Left forelimb (tissue), 1 donor: ENCODE measurements at regions not wholly inside any gene's neighbourhood (a gene's known extent, or its start where the extent isn't known, plus 50 kb on each side); places are given as distances from the start of the nearest gene placed in this dataset.

Experiments
- DNase-seq: peaks from one replicate; pipeline ENCODE4 v3.0.0-alpha.2; 2018; ENCODE audit warnings: low spot score

DNA sequence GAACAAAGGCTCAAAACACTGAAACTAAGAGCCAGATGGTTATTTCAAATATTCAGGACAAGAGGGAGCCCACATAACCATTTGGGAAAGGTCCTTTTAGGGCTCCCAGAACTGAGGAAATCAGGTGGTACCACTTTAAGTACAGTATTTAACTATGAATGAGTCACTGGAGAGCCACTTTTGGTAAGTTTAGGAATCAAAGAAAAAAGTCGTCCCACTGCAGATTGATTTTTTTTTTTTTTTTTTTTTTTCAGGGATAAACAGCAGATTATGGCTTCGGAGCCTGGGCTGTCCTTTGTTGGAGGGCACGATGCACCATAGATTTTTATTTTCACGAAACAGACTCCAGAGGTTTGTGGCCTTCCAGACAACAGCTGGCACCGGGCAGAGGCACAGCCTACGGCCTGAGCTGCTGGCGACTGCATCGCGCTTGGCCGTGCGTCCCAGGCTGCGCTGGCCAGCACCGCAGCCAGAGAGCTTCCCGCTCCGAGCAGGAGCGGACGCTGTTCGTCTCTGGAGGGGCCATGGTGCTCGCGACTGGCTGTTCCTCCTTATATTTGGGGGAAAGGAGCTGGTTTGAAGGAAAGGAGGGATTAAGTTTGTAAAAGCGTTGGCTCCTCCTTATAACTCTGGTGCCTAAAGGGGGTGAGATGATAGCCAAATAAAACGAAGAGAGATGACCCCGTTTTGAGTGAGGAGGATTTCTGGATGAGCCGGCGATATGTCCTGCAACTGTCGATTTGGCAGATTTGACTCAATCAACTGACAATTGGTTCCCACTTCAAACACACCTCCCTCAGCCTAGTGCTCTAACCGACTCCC is 152.9 kb upstream of the GOLIM4 start:
- no peak for DNase-seq

GRCh38 chr3:168241156-168241555 is 145.4 kb upstream of the GOLIM4 start:
- no peak for DNase-seq

- DNase-seq: no peak
Measured at GRCh38 chr3:168239287-168239686, 143.6 kb upstream of the GOLIM4 start.

GRCh38 chr3:168233001-168233400 is 137.3 kb upstream of the GOLIM4 start:
- DNase-seq: no peak

GRCh38 chr3:168223085-168223484 is 127.4 kb upstream of the GOLIM4 start:
- no peak for DNase-seq

GRCh38 chr3:168220556-168220955 is 124.8 kb upstream of the GOLIM4 start:
- no peak for DNase-seq

GRCh38 chr3:168219530-168219929 is 123.8 kb upstream of the GOLIM4 start:
- no peak for DNase-seq

GRCh38 chr3:168218600-168218999 is 122.9 kb upstream of the GOLIM4 start:
- DNase-seq: no peak

- no peak for DNase-seq
Measured at GRCh38 chr3:168216851-168217250, 121.1 kb upstream of the GOLIM4 start.

GRCh38 chr3:168213920-168214319 is 118.2 kb upstream of the GOLIM4 start:
- no peak for DNase-seq

GRCh38 chr3:168212664-168213285 is 117.1 kb upstream of the GOLIM4 start:
- DNase-seq: no peak

- no peak for DNase-seq
Measured at GRCh38 chr3:168205451-168205850, 109.7 kb upstream of the GOLIM4 start.

- no peak for DNase-seq
Measured at GRCh38 chr3:168197162-168197561, 101.4 kb upstream of the GOLIM4 start.

DNA sequence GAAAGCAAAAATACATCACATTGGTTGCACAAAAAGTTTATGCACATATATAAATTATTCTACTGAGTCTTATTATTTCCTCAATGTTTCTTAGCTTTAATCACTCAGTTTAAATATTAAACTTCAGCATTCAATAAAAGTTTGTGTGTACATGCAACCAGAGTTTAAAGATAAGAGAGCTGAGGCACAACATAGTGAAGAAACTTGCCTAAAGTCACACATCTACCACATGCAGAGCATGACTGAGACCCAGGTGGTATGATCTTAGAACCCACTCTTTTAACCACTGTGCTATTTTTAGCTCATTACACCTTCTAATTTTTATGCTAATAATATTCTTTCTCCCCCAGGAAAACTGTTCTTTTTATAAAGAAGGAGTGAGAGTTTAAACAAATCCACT is 96.1 kb upstream of the GOLIM4 start:
- no peak for DNase-seq

DNA sequence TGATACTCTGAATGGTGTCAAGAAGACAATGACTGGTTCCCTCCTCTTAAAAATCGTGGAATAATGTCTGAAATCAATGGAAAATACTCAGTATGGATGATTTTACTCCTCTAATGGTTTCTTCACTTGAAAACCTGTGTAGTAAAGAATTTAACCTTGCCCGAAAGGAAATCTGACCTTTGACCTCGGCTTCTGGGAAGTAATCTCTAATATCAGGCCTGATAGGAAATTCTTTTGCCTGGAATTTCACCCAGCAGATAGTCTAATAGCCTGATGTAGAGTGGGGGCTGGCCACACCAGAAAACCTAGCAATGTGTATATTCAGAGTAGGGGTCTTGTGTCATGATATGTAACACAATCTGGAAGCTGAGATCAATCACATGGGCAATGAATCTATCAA is 91.5 kb upstream of the GOLIM4 start:
- DNase-seq: no peak

- DNase-seq: no peak
Measured at GRCh38 chr3:168186293-168186983, 90.7 kb upstream of the GOLIM4 start.

GRCh38 chr3:168183774-168184173 is 88.0 kb upstream of the GOLIM4 start:
- DNase-seq: no peak

DNA sequence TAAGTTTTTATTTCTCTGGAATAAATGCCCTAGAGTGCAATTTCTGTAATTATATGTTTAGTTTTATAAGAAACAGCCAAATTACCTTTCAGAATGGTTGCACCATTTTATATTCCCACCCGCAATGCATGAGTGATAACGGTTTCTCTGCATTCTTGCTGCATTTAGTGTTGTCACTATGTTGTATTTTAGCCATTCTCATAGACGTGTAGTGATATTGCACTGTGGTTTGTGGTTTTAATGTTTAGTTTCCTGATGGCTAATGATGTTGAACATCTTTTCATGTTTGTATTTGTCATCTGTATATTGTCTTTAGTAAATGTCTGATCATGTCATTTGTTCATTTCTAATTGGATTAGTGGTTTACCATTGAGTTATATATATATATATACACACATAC is 73.0 kb upstream of the GOLIM4 start:
- DNase-seq: no peak

GRCh38 chr3:168165390-168166269 is 69.9 kb upstream of the GOLIM4 start:
- no peak for DNase-seq

DNA sequence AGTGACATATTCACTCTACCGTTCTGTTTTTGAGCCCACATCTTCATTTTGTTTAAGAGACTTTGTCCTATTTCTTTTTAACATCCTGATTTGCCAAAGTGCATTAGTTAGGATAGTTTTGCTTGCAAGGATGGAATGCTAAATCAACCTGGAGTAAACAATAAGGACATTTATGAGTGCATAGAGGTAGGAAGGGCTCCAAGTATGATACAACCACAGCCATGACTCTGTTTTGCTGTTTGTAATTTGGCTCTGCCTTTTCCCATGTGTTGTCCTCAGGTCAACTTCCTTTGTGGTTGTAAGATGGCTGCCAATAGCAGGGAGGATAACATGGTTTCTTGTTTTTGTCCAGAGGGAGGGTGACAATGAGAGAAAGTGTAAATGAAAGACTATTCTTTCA is 66.4 kb upstream of the GOLIM4 start:
- DNase-seq: no peak

GRCh38 chr3:168161696-168162095 is 66.0 kb upstream of the GOLIM4 start:
- DNase-seq: no peak

DNA sequence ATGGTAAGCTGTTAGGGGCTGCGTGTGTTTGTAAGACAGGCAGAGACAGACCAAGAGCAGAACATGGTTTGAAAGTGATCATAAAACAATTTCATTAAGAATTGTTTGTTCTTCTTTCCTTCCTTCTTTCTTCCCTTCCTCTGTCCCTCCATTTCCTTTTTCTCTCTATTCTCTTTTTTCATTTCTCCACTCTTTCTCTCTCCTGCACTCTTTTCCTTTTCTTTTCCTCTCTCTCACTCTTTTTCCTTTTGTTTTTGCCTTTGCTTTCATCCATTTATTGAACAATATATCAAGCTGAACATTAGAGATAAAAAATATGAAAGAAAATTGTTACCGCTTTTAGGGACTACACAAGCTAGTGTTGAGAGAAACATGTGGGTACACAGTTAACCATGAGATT is 62.2 kb upstream of the GOLIM4 start:
- no peak for DNase-seq
